Astrocyte of the spinal cord (primary cell): ENCODE measurements at regions not wholly inside any gene's neighbourhood (a gene's known extent, or its start where the extent isn't known, plus 50 kb on each side); places are given as distances from the start of the nearest gene placed in this dataset.

Experiments
- DNase-seq: peaks from one replicate; pipeline ENCODE4 v3.0.0; 2011; ENCODE audit warnings: low read depth, low spot score
- H3K4me3 ChIP-seq: 2 replicates; pipeline ENCODE4 v1.5.1; 2011; ENCODE audit warnings: low read depth, mild to moderate bottlenecking, low read length, moderate library complexity
- CTCF ChIP-seq: IDR thresholded peaks from 2 replicates; pipeline ENCODE4 v1.5.1; 2012; ENCODE audit warnings: low read depth, mild to moderate bottlenecking, low read length, inconsistent platforms
- in situ Hi-C: cut with HindIII; loops from 2 replicates; pipeline ENCODE4 v1.10.0; 2017; ENCODE audit warnings: low sequenced_read_pairs

GRCh38 chr1:234840843-234841242 lies 230.9 kb upstream of the IRF2BP2 start:
- no peak overlapping the region for H3K4me3 ChIP-seq
- DNase-seq: no peak
- in situ Hi-C loops: no loop called here
- TF ChIP-seq CTCF: no peak

DNA sequence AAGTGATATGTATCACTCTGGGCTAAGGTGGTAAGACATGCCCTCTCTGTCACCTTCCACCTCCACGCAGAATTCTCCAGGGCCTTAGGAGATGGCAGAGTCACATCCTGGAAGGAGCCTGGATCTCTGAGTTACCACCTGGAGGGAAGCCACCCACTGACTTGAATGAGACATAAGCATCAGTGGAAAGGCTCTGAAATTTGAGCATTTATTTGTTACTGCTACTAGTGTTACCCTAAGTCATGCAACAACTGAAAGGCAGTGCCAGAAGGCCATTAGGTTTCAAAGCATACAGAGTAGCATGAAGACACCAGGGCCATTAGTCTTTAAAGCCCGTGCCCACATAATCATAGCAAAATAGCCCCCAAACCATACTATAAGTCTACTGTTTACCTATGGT lies 230.3 kb upstream of the IRF2BP2 start:
- TF ChIP-seq CTCF: no peak
- in situ Hi-C loops: no loop called here
- no peak overlapping the region for H3K4me3 ChIP-seq
- DNase-seq: no peak

- in situ Hi-C loops: no loop called here
- TF ChIP-seq CTCF: no peak
- DNase-seq: no peak
- H3K4me3 ChIP-seq: no peak overlapping the region
These were observed 229.7 kb upstream of the IRF2BP2 start for GRCh38 chr1:234839663-234840062.

GRCh38 chr1:234838820-234839219 lies 228.8 kb upstream of the IRF2BP2 start:
- H3K4me3 ChIP-seq: no peak overlapping the region
- DNase-seq: no peak
- in situ Hi-C loops: no loop called here
- no peak for TF ChIP-seq CTCF

DNA sequence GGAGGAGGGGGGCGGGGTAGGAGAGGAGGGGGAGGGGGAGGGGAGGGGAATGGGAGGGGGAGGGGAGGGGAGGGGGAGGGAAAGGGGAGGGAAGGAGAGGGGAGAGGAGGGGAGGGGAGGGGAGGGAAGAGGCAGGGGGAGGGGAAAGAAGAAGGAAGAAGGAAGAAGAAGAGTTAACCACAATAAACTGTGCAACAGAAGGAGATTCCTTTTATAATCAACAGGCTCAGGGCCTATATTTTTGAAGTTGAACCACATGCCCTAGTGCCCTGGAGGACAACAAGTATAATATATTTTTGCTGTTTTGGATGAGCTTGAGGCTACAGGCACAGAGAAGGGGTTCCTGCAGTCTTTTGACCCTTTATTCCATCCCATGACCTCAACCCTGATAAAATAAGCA lies 228.2 kb upstream of the IRF2BP2 start:
- TF ChIP-seq CTCF: no peak
- no peak for DNase-seq
- H3K4me3 ChIP-seq: no peak overlapping the region
- in situ Hi-C loops: no loop called here

GRCh38 chr1:234837713-234838112 lies 227.7 kb upstream of the IRF2BP2 start:
- H3K4me3 ChIP-seq: no peak overlapping the region
- no peak for TF ChIP-seq CTCF
- in situ Hi-C loops: no loop called here
- no peak for DNase-seq

DNA sequence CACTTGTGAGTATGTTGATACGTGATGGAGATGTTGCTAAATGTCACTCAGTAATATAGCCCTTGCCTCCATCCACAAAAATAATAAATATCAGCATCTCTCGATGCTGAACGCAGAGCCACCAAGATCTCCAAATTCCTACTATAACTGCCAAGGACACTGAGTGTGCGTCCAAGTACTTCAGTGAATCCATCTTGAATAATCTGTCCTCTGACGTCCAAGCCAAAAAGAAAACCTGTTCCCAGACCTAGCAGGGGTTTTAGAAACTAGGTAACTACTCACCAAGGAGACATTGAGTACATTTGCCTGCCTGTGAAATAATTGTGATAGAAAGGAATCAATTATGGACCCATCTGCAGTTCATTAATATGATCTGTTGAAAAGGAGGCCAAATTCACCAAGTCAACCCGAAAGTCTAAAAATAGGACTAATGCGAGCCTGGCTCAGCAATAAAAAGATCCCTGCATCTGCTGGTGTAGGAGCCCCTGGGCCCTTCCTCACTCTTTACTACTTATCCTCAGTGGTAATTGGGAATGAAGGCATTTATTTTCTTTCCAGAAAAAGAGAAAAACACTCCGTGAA lies 226.9 kb upstream of the IRF2BP2 start:
- H3K4me3 ChIP-seq: no peak overlapping the region
- in situ Hi-C loops: no loop called here
- no peak for TF ChIP-seq CTCF
- DNase-seq: no peak
